Chondrocyte (in vitro differentiated cells): ENCODE measurements at regions not wholly inside any gene's neighbourhood (a gene's known extent, or its start where the extent isn't known, plus 50 kb on each side); places are given as distances from the start of the nearest gene placed in this dataset.
A peak's percentile ranks its signal among the peaks of the same experiment; 100 is the strongest.

ENCODE experiments used
- DNase-seq: peaks from one replicate; pipeline ENCODE4 v3.0.0; 2021; ENCODE audit warnings: mixed read lengths, low spot score
- H3K27ac Mint-ChIP-seq: one replicate; pipeline ENCODE4 v1.8.0; 2021; ENCODE audit warnings: mild to moderate bottlenecking, moderate library complexity, mixed read lengths; ENCODE audit not compliant: unreplicated experiment
- H3K27me3 Mint-ChIP-seq: 2 replicates; pipeline ENCODE4 v1.8.0; 2021; ENCODE audit warnings: low read depth, mixed read lengths
- H3K36me3 Mint-ChIP-seq: 2 replicates; pipeline ENCODE4 v1.8.0; 2021; ENCODE audit warnings: low read depth, mixed read lengths
- H3K4me1 Mint-ChIP-seq: 2 replicates; pipeline ENCODE4 v1.8.0; 2021; ENCODE audit warnings: low read depth, mild to moderate bottlenecking, mixed read lengths
- H3K4me3 Mint-ChIP-seq: one replicate; pipeline ENCODE4 v1.8.0; 2021; ENCODE audit warnings: mild to moderate bottlenecking, moderate library complexity, mixed read lengths; ENCODE audit not compliant: unreplicated experiment
- H3K9me3 Mint-ChIP-seq: 2 replicates; pipeline ENCODE4 v1.8.0; 2021; ENCODE audit warnings: low read depth, mixed read lengths
- TF ChIP-seq, protein P1 (sequence below): fragments of 200-600 bp; sonication (generic); IDR thresholded peaks from 2 replicates; pipeline ENCODE4 v1.5.0; 2021; ENCODE audit warnings: antibody characterized with exemption, mild to moderate bottlenecking, moderate library complexity

DNA sequence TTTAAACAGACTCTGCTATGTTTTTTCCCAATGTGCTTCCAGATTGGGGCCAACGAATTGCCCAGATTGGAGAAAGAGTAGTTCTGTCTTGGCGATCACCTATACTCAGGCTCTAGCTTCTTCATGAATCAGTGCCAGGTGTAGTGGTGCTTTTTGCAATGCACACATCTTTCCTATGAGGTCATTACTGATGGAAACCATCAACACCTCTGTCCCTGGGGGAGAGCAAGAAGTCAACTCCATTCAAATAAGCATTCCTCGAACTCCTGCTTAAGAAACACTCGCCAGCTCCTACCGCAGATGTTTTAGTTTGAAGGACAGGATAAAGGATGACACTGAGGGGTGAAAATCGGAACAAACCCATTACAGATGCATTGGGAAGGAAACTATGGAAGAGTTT, 156.5 kb upstream of the DKK2 start:
- H3K4me3 Mint-ChIP-seq = no peak overlapping the region
- TF ChIP-seq, protein P1, sequence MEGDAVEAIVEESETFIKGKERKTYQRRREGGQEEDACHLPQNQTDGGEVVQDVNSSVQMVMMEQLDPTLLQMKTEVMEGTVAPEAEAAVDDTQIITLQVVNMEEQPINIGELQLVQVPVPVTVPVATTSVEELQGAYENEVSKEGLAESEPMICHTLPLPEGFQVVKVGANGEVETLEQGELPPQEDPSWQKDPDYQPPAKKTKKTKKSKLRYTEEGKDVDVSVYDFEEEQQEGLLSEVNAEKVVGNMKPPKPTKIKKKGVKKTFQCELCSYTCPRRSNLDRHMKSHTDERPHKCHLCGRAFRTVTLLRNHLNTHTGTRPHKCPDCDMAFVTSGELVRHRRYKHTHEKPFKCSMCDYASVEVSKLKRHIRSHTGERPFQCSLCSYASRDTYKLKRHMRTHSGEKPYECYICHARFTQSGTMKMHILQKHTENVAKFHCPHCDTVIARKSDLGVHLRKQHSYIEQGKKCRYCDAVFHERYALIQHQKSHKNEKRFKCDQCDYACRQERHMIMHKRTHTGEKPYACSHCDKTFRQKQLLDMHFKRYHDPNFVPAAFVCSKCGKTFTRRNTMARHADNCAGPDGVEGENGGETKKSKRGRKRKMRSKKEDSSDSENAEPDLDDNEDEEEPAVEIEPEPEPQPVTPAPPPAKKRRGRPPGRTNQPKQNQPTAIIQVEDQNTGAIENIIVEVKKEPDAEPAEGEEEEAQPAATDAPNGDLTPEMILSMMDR = no peak
- peaks cover 12% of the 10 kb centered on the region for H3K9me3 Mint-ChIP-seq

DNA sequence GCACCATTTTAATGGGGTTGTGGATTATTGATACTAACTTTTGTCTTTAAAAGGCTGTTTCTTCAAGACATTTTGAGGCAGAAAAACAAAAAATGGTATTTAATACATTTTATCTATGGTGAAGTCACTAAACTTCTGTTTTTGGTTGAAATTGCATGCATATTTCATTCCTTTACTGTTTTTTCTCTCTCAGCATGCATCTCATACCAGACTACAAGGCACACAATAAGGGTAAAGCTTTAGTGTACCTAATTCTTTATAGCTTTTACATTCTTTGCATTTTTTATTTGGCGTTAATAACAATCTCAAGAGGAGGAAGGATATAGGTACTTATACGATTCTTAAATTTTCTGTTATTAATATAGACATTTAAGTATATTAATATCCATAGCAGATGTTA, 151.0 kb upstream of the DKK2 start:
- Mint-ChIP-seq H3K27ac (peak overlapping the region; percentile 68), H3K4me1 (peaks cover 68% of the 10 kb centered on the region), H3K27me3 (no peaks in the 10 kb centered on the region), H3K36me3 (no peaks in the 10 kb centered on the region), H3K4me3 (no peak overlapping the region), H3K9me3 (peaks cover 14% of the 10 kb centered on the region)
- DNase-seq = no peak
- TF ChIP-seq, protein P1 = no peak

More for the DNA sequence above, 156.5 kb upstream of the DKK2 start:
- no peak for DNase-seq
- Mint-ChIP-seq H3K4me1 (peaks cover 44% of the 10 kb centered on the region), H3K36me3 (no peaks in the 10 kb centered on the region), H3K27me3 (no peaks in the 10 kb centered on the region), H3K27ac (no peak overlapping the region)

DNA sequence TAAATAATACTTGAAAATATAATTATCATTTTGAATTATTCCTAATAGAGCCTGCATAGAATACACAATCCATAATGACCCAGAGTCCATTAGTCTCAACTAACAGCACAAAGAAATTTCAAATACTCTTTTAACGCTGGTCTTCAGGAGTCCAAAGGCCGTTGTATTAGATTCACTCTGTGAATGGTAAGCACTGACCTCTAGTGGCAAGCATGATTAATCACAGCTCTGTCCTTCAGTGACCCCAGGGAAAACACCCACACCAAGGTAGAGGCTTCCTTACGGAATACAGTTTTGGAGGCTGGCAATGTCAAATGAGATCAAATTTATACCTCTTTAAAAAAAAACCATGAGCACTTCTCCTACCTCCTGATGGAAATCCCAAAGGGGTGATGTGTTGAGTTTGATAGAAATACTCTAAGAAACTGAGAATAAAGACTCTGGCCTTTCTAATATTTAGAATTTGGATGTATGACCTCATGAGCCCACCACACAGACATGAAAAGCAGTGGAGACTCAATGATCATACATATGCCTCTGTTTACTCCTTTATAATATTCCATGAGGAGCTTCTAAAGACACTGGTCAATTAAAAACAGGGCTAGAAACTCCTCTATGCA, 147.2 kb upstream of the DKK2 start:
- peaks cover 51% of the 10 kb centered on the region for H3K4me1 Mint-ChIP-seq
- H3K27ac Mint-ChIP-seq = no peak overlapping the region
- peaks cover 9% of the 10 kb centered on the region for H3K9me3 Mint-ChIP-seq
- DNase-seq = no peak
- TF ChIP-seq, protein P1 = peak; percentile 99
- no peaks in the 10 kb centered on the region for H3K27me3 Mint-ChIP-seq
- no peaks in the 10 kb centered on the region for H3K36me3 Mint-ChIP-seq
- no peak overlapping the region for H3K4me3 Mint-ChIP-seq

DNA sequence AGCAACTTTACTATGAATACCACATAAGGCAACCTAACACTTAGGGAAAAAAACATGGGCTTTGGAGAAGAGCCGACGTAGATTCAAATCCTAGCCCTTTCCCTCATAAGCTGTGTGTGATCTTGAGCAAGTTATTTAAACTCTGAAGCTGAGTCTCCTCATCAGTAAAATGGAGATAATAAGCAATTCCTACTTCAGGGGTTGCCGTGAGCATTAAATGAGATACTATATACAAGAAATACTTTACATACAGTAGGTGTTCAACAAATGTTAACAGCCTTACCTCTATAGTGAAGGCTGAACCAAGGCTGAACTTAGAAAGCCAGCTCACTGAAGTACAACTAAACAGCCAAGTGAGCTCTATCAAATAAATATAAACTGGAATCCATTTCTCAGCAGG, 146.2 kb upstream of the DKK2 start:
- Mint-ChIP-seq H3K4me3 (no peak overlapping the region), H3K36me3 (no peaks in the 10 kb centered on the region), H3K27ac (no peak overlapping the region), H3K9me3 (peaks cover 9% of the 10 kb centered on the region), H3K27me3 (no peaks in the 10 kb centered on the region), H3K4me1 (peaks cover 42% of the 10 kb centered on the region)
- no peak for DNase-seq
- TF ChIP-seq, protein P1 = no peak

DNA sequence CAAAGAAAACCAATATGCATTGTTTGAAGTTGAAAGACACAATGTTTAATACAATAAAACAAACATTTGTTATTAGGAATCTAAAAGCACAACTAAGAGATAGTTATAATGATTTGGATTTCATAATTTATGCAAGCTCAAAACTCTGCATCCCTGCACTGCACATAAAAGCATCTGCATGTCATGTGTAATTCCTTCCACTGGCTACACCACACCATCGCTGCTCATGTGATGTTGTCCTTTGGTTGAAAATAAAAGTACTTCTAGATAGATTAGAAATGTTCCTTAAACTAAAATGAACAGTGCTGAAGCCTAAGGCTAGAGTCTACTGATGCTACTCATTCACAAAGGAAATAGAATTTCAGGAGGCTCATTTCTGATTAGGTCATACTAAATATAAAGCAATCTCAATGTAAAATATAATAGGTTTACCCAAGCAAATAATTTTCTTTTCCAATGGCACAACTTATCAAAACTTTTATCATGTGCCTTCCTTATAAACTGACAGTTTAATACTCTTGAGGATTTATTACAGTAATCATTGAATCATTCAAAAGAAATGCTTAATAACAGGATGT, 130.8 kb upstream of the DKK2 start:
- TF ChIP-seq, protein P1 = peak; percentile 34
- no peak overlapping the region for H3K27ac Mint-ChIP-seq

More for the DNA sequence above, 130.8 kb upstream of the DKK2 start:
- no peaks in the 10 kb centered on the region for H3K27me3 Mint-ChIP-seq
- H3K36me3 Mint-ChIP-seq = peaks cover 9% of the 10 kb centered on the region
- no peak for DNase-seq
- H3K9me3 Mint-ChIP-seq = peaks cover 18% of the 10 kb centered on the region
- no peak overlapping the region for H3K4me3 Mint-ChIP-seq
- H3K4me1 Mint-ChIP-seq = peaks cover 7% of the 10 kb centered on the region
